Panc1 (cell line): ENCODE measurements at regions not wholly inside any gene's neighbourhood (a gene's known extent, or its start where the extent isn't known, plus 50 kb on each side); places are given as distances from the start of the nearest gene placed in this dataset.

ENCODE experiments used
- CTCF ChIP-seq: fragments of 450-650 bp; IDR thresholded peaks from 2 replicates; pipeline ENCODE4 v1.5.1; 2017; ENCODE audit warnings: mild to moderate bottlenecking
- POLR2AphosphoS5 ChIP-seq: IDR thresholded peaks from 2 replicates; pipeline ENCODE4 v1.6.1; 2012; ENCODE audit warnings: mild to moderate bottlenecking, low read depth, low read length, moderate library complexity
- SIN3A ChIP-seq: IDR thresholded peaks from 2 replicates; pipeline ENCODE4 v1.6.1; 2012; ENCODE audit warnings: low read depth, mild to moderate bottlenecking, low read length, moderate library complexity, borderline replicate concordance; ENCODE audit not compliant: insufficient read depth
- TCF7L2 ChIP-seq: IDR thresholded peaks from 2 replicates; pipeline ENCODE4 v1.6.1; 2011; ENCODE audit warnings: mild to moderate bottlenecking, low read depth, low read length, inconsistent platforms
- TF ChIP-seq, protein P1 (sequence below), 2 experiments: IDR thresholded peaks; 2 replicates each; pipeline ENCODE4 v1.6.1; 2011 to 2012; ENCODE audit warnings: low read depth in 2 of 2, control low read depth in 1 of 2, low read length in 1 of 2, mild to moderate bottlenecking in 1 of 2, moderate library complexity in 1 of 2; ENCODE audit not compliant: insufficient read depth in 1 of 2

GRCh38 chr5:9699681-9700080 lies 69.5 kb upstream of the TAS2R1 start:
- TF ChIP-seq TCF7L2: no peak
- no peak for TF ChIP-seq POLR2AphosphoS5
- no peak for TF ChIP-seq SIN3A
- TF ChIP-seq, protein P1, sequence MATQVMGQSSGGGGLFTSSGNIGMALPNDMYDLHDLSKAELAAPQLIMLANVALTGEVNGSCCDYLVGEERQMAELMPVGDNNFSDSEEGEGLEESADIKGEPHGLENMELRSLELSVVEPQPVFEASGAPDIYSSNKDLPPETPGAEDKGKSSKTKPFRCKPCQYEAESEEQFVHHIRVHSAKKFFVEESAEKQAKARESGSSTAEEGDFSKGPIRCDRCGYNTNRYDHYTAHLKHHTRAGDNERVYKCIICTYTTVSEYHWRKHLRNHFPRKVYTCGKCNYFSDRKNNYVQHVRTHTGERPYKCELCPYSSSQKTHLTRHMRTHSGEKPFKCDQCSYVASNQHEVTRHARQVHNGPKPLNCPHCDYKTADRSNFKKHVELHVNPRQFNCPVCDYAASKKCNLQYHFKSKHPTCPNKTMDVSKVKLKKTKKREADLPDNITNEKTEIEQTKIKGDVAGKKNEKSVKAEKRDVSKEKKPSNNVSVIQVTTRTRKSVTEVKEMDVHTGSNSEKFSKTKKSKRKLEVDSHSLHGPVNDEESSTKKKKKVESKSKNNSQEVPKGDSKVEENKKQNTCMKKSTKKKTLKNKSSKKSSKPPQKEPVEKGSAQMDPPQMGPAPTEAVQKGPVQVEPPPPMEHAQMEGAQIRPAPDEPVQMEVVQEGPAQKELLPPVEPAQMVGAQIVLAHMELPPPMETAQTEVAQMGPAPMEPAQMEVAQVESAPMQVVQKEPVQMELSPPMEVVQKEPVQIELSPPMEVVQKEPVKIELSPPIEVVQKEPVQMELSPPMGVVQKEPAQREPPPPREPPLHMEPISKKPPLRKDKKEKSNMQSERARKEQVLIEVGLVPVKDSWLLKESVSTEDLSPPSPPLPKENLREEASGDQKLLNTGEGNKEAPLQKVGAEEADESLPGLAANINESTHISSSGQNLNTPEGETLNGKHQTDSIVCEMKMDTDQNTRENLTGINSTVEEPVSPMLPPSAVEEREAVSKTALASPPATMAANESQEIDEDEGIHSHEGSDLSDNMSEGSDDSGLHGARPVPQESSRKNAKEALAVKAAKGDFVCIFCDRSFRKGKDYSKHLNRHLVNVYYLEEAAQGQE (IDR thresholded peaks at IDR 0.05; ENCODE audit: insufficient read depth in 1 of 2, low read depth in 2 of 2, low read length in 1 of 2): no peak
- no peak for TF ChIP-seq CTCF
